Mononuclear cell (primary cell): ENCODE measurements at regions not wholly inside any gene's neighbourhood (a gene's known extent, or its start where the extent isn't known, plus 50 kb on each side); places are given as distances from the start of the nearest gene placed in this dataset.

Experiments used
- H3K27me3 ChIP-seq: 2 replicates; pipeline ENCODE4 v1.6.0; 2011; ENCODE audit warnings: low read length, control low read depth; ENCODE audit not compliant: insufficient read depth
- H3K4me1 ChIP-seq: 2 replicates; pipeline ENCODE4 v1.5.1; 2011; ENCODE audit warnings: mild to moderate bottlenecking, low read length, control low read depth; ENCODE audit not compliant: insufficient read depth
- H3K4me3 ChIP-seq: 2 replicates; pipeline ENCODE4 v1.5.1; 2011; ENCODE audit warnings: mild to moderate bottlenecking, low read length, moderate library complexity
- H3K9me3 ChIP-seq: 2 replicates; pipeline ENCODE4 v1.5.1; 2011; ENCODE audit warnings: low read depth, mild to moderate bottlenecking, control low read depth, low read length

- Histone ChIP-seq H3K9me3 (no peaks in the 10 kb centered on the region), H3K27me3 (no peaks in the 10 kb centered on the region), H3K4me1 (no peaks in the 10 kb centered on the region), H3K4me3 (no peak overlapping the region)
These were observed 150.7 kb upstream of the SEMA6D start for GRCh38 chr15:47566610-47567009.

- H3K27me3 ChIP-seq: no peaks in the 10 kb centered on the region
- H3K4me1 ChIP-seq: no peaks in the 10 kb centered on the region
- H3K9me3 ChIP-seq: no peaks in the 10 kb centered on the region
- H3K4me3 ChIP-seq: no peak overlapping the region
These were observed 149.3 kb upstream of the SEMA6D start for GRCh38 chr15:47568030-47568429.

GRCh38 chr15:47570044-47570443, 147.3 kb upstream of the SEMA6D start:
- no peak overlapping the region for H3K4me3 ChIP-seq
- H3K4me1 ChIP-seq: no peaks in the 10 kb centered on the region
- H3K9me3 ChIP-seq: no peaks in the 10 kb centered on the region
- no peaks in the 10 kb centered on the region for H3K27me3 ChIP-seq

GRCh38 chr15:47570451-47570850, 146.9 kb upstream of the SEMA6D start:
- no peaks in the 10 kb centered on the region for H3K9me3 ChIP-seq
- no peak overlapping the region for H3K4me3 ChIP-seq
- H3K4me1 ChIP-seq: no peaks in the 10 kb centered on the region
- no peaks in the 10 kb centered on the region for H3K27me3 ChIP-seq

GRCh38 chr15:47570881-47571640, 146.2 kb upstream of the SEMA6D start:
- no peaks in the 10 kb centered on the region for H3K9me3 ChIP-seq
- no peaks in the 10 kb centered on the region for H3K4me1 ChIP-seq
- no peak overlapping the region for H3K4me3 ChIP-seq
- no peaks in the 10 kb centered on the region for H3K27me3 ChIP-seq

- Histone ChIP-seq H3K4me3 (no peak overlapping the region), H3K27me3 (no peaks in the 10 kb centered on the region), H3K4me1 (no peaks in the 10 kb centered on the region), H3K9me3 (no peaks in the 10 kb centered on the region)
These were observed 143.6 kb upstream of the SEMA6D start for GRCh38 chr15:47573673-47574072.

GRCh38 chr15:47577000-47577399, 140.3 kb upstream of the SEMA6D start:
- Histone ChIP-seq H3K4me3 (no peak overlapping the region), H3K4me1 (no peaks in the 10 kb centered on the region), H3K9me3 (no peaks in the 10 kb centered on the region), H3K27me3 (no peaks in the 10 kb centered on the region)

- no peaks in the 10 kb centered on the region for H3K9me3 ChIP-seq
- H3K4me1 ChIP-seq: no peaks in the 10 kb centered on the region
- no peak overlapping the region for H3K4me3 ChIP-seq
- H3K27me3 ChIP-seq: no peaks in the 10 kb centered on the region
These were observed 139.8 kb upstream of the SEMA6D start for GRCh38 chr15:47577461-47577860.

- Histone ChIP-seq H3K4me1 (no peaks in the 10 kb centered on the region), H3K27me3 (no peaks in the 10 kb centered on the region), H3K9me3 (no peaks in the 10 kb centered on the region), H3K4me3 (no peak overlapping the region)
These were observed 135.1 kb upstream of the SEMA6D start for GRCh38 chr15:47582233-47582632.

- H3K9me3 ChIP-seq: no peaks in the 10 kb centered on the region
- H3K4me3 ChIP-seq: no peak overlapping the region
- H3K4me1 ChIP-seq: no peaks in the 10 kb centered on the region
- H3K27me3 ChIP-seq: no peaks in the 10 kb centered on the region
These were observed 133.0 kb upstream of the SEMA6D start for GRCh38 chr15:47584316-47584715.

GRCh38 chr15:47586653-47587224, 130.6 kb upstream of the SEMA6D start:
- Histone ChIP-seq H3K4me1 (no peaks in the 10 kb centered on the region), H3K27me3 (no peaks in the 10 kb centered on the region), H3K9me3 (no peaks in the 10 kb centered on the region), H3K4me3 (no peak overlapping the region)

GRCh38 chr15:47587940-47588802, 129.1 kb upstream of the SEMA6D start:
- no peak overlapping the region for H3K4me3 ChIP-seq

GRCh38 chr15:47588958-47589357, 128.3 kb upstream of the SEMA6D start:
- no peaks in the 10 kb centered on the region for H3K4me1 ChIP-seq
- H3K27me3 ChIP-seq: no peaks in the 10 kb centered on the region
- no peaks in the 10 kb centered on the region for H3K9me3 ChIP-seq
- no peak overlapping the region for H3K4me3 ChIP-seq

More at GRCh38 chr15:47587940-47588802, 129.1 kb upstream of the SEMA6D start:
- H3K4me1 ChIP-seq: no peaks in the 10 kb centered on the region
- H3K27me3 ChIP-seq: no peaks in the 10 kb centered on the region
- no peaks in the 10 kb centered on the region for H3K9me3 ChIP-seq

GRCh38 chr15:47598996-47599395, 118.3 kb upstream of the SEMA6D start:
- no peaks in the 10 kb centered on the region for H3K9me3 ChIP-seq
- no peak overlapping the region for H3K4me3 ChIP-seq
- H3K4me1 ChIP-seq: no peaks in the 10 kb centered on the region
- H3K27me3 ChIP-seq: no peaks in the 10 kb centered on the region

- Histone ChIP-seq H3K27me3 (no peaks in the 10 kb centered on the region), H3K4me1 (no peaks in the 10 kb centered on the region), H3K9me3 (no peaks in the 10 kb centered on the region), H3K4me3 (no peak overlapping the region)
These were observed 117.5 kb upstream of the SEMA6D start for GRCh38 chr15:47599806-47600205.
